Coronary artery (tissue), 2 donors: ENCODE measurements at regions not wholly inside any gene's neighbourhood (a gene's known extent, or its start where the extent isn't known, plus 50 kb on each side); places are given as distances from the start of the nearest gene placed in this dataset.

Experiments
- DNase-seq: peaks from one replicate; pipeline ENCODE4 v3.0.0-alpha.2; 2017; ENCODE audit warnings: low spot score
- H3K27ac ChIP-seq, 2 donors: fragments of 200-600 bp; sonication (generic); one replicate each; pipeline ENCODE4 v1.5.1; 2016 to 2019
- H3K4me3 ChIP-seq: fragments of 200-600 bp; sonication (generic); 2 replicates; pipeline ENCODE4 v1.5.1; 2016; ENCODE audit warnings: mild to moderate bottlenecking, moderate library complexity
- TF ChIP-seq, protein P1 (sequence below): fragments of 200-600 bp; sonication (generic); IDR thresholded peaks from one replicate; pipeline ENCODE4 v1.5.1; 2019; ENCODE audit warnings: antibody characterized with exemption

DNA sequence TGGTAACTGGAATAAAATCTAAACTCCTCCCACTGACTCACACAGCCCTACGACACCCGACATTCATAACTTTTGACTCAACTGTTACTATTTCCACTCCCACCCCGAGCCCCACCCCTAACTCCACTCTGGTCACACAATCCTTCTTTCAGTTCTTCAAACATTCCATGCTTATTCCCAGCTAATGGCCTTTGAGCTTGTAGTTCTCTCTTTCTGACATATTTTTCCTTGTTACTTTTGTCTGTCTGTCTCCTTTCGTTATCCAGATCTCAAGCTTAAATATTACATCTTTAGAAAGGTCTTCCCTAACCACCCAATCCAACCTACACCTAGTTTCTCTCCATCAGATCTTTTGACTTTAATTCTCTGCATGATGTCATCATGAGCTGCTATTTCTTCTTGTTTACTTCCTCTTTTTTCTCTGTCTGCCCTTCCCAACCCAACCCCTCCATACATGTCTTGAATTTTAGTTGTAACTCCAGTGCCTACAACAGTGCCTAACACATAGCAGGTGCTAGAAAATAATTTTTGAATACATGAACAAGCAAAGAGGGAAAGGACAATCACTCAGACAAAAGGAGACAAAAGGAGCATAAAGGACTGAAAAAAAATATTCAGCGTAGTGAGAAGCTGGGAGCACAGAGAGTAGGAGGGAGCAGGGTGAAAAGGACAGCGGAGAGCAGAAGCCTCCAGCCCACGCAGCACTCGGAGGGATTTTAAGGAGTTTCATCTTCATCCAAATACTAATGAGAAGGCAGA, 65.2 kb upstream of the SMIM36 start:
- TF ChIP-seq, protein P1, sequence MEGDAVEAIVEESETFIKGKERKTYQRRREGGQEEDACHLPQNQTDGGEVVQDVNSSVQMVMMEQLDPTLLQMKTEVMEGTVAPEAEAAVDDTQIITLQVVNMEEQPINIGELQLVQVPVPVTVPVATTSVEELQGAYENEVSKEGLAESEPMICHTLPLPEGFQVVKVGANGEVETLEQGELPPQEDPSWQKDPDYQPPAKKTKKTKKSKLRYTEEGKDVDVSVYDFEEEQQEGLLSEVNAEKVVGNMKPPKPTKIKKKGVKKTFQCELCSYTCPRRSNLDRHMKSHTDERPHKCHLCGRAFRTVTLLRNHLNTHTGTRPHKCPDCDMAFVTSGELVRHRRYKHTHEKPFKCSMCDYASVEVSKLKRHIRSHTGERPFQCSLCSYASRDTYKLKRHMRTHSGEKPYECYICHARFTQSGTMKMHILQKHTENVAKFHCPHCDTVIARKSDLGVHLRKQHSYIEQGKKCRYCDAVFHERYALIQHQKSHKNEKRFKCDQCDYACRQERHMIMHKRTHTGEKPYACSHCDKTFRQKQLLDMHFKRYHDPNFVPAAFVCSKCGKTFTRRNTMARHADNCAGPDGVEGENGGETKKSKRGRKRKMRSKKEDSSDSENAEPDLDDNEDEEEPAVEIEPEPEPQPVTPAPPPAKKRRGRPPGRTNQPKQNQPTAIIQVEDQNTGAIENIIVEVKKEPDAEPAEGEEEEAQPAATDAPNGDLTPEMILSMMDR, result no peak
- Histone ChIP-seq H3K4me3 (peak overlapping the region; percentile 57), H3K27ac (peak overlapping the region; percentile 66 to 86)
- DNase-seq, result no peak

DNA sequence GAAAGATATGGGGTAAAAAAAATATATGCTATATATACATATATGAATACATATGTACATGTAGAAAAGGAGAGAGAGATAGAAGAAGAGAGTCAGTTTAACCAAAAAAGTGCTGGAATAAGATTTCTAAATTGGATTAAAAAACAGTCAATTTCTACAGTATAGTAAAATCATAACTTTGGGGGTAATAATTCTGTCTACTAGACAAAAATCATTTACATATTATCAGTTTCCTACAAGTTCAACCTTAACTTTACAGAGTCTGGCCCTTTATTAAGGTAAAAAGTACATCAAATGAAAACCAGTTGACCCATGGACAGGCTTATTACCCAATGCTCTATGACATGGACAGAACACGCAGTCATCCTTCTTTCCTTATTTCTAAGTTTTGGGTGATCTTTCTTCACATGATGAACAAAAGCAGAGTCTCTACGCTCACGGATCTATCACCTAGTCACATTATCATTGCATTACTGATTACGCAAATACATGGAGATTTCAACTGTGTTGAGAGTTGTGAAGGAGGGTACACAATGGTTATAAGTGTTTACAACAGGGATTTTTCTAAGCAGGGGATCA, 63.9 kb upstream of the SMIM36 start:
- DNase-seq, result no peak
- TF ChIP-seq, protein P1, result no peak
- no peak overlapping the region for H3K4me3 ChIP-seq
- peak overlapping the region in 1 of 2 donors; percentile 86 for H3K27ac ChIP-seq

DNA sequence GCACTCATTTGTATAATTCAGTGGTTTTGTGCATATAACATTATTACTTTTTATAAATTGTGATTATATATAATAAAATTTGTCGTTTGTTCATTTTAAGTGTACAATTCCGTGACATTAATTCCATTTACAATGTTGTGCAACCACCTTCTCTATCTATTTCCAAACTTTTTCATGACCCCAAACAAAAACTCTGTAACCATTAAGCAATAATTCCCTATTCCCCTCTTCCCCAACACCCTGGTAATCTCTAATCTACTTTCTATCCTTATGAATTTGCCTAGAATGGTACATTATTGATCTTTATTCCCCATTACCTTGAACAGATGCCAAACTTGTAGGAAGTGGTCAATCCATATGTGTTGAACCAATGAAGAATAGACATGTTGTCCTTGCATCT, 61.3 kb upstream of the SMIM36 start:
- no peak for DNase-seq
- Histone ChIP-seq H3K27ac (no peak overlapping the region), H3K4me3 (no peak overlapping the region)
- TF ChIP-seq, protein P1, result no peak

DNA sequence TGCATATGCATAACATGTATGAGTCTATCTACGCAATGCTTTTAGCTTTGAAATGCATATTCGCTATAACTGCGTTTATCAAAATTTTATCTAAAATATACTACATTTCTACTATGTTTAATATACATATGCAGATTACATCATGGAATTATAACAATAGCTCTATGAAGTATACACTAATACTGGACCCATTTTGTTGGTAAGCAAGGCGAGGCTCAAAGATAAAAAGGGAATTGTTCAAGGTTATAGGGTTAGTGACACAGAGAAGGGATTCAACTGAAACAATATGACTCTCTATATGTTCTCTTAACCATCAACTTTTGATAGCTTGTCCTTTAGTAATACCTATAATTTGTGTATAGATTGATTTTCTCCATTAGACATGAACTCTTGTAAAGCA, 60.9 kb upstream of the SMIM36 start:
- DNase-seq, result no peak
- Histone ChIP-seq H3K27ac (no peak overlapping the region), H3K4me3 (no peak overlapping the region)
- TF ChIP-seq, protein P1, result no peak

DNA sequence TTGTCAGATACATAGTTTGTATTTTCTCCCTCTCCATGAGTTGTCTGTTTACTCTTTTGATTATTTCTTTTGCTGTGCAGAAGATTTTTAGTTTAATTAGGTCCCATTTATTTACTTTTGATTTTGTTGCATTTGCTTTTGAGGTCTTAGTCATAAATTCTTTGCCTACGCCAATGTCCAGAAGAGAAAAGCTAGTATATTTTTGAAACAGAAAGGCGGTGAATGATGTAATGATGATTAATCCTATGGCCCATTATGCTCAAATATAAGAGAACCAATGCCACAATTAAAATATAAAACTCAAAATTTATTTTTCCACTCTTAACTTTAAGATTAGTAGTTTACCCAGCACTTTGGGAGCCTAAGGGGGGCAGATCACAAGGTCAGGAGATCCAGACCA, 59.8 kb upstream of the SMIM36 start:
- TF ChIP-seq, protein P1, result no peak
- DNase-seq, result no peak
- H3K4me3 ChIP-seq, result no peak overlapping the region
- H3K27ac ChIP-seq, result no peak overlapping the region

DNA sequence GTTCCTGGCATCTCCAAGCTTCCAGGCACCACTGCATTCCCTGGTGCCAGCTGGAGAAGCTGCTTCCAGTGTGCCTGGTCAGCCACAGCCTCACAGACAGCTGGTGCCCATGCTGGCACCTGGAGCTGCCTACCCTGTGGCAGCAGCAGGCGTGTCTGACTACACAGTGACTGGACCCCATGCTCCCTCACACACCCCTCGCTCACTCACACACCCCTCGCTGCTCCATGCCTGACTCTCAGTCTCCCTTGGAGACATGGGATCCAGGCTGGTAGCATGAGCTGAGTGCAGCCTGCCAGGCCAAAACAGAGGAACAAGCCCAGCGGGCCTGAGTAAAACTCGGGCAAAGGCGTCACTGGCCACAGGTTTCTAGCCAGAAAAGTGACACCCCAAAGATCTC, 59.1 kb upstream of the SMIM36 start:
- Histone ChIP-seq H3K27ac (no peak overlapping the region), H3K4me3 (no peak overlapping the region)
- TF ChIP-seq, protein P1, result no peak
- no peak for DNase-seq
